ENCODE measurements at regions not wholly inside any gene's neighbourhood (a gene's known extent, or its start where the extent isn't known, plus 50 kb on each side); places are given as distances from the start of the nearest gene placed in this dataset.

GRCh38 chr14:58721723-58722122 is 84.0 kb downstream of the DACT1 start:
- TF ChIP-seq POLR2A (IDR thresholded peaks at IDR 0.05) (no peak), CTCF (IDR thresholded peaks at IDR 0.05) (no peak)
- no peaks in the 10 kb centered on the region for H3K4me1 ChIP-seq (replicated peaks in 1 of 2)
- WGBS, 4 donors: 89 to 98% (median 93%) methylated on average over 3 of the region's 3 CpGs
- H3K4me3 ChIP-seq: no peak overlapping the region
- no peaks in the 10 kb centered on the region for H3K9me3 ChIP-seq (replicated peaks in 1 of 3)
- no peaks in the 10 kb centered on the region for H3K27me3 ChIP-seq
- no peak overlapping the region for H3K27ac ChIP-seq
- intact Hi-C loops (cut with DNase I): no loop called here
- no peak for DNase-seq
- H3K36me3 ChIP-seq (replicated peaks in 1 of 2): no peaks in the 10 kb centered on the region

- no peaks in the 10 kb centered on the region for H3K4me1 ChIP-seq (replicated peaks in 1 of 2)
- intact Hi-C loops (cut with DNase I): no loop called here
- no peak overlapping the region for H3K27ac ChIP-seq
- 60 to 68% (median 65%) methylated on average over 4 of the region's 4 CpGs for WGBS, 4 donors
- no peak overlapping the region for H3K4me3 ChIP-seq
- no peaks in the 10 kb centered on the region for H3K9me3 ChIP-seq (replicated peaks in 1 of 3)
- H3K36me3 ChIP-seq (replicated peaks in 1 of 2): no peaks in the 10 kb centered on the region
- H3K27me3 ChIP-seq: no peaks in the 10 kb centered on the region
- DNase-seq: no peak
- no peak for TF ChIP-seq POLR2A (IDR thresholded peaks at IDR 0.05)
- TF ChIP-seq CTCF (IDR thresholded peaks at IDR 0.05): no peak
Measured at GRCh38 chr14:58722441-58722840, 84.7 kb downstream of the DACT1 start.

- Histone ChIP-seq H3K4me3 (no peak overlapping the region), H3K9me3 (replicated peaks in 1 of 3) (no peaks in the 10 kb centered on the region), H3K36me3 (replicated peaks in 1 of 2) (no peaks in the 10 kb centered on the region), H3K27ac (no peak overlapping the region), H3K27me3 (no peaks in the 10 kb centered on the region), H3K4me1 (replicated peaks in 1 of 2) (no peaks in the 10 kb centered on the region)
- DNase-seq: no peak
- no peak for TF ChIP-seq CTCF (IDR thresholded peaks at IDR 0.05)
- TF ChIP-seq POLR2A (IDR thresholded peaks at IDR 0.05): no peak
- intact Hi-C loops (cut with DNase I): no loop called here
- 57 to 65% (median 61%) methylated on average over 2 of the region's 2 CpGs for WGBS, 4 donors
Measured at GRCh38 chr14:58724206-58724605, 86.4 kb downstream of the DACT1 start.

- no peaks in the 10 kb centered on the region for H3K4me1 ChIP-seq (replicated peaks in 1 of 2)
- no peak overlapping the region for H3K27ac ChIP-seq
- TF ChIP-seq CTCF (IDR thresholded peaks at IDR 0.05): no peak
- TF ChIP-seq POLR2A (IDR thresholded peaks at IDR 0.05): no peak
- no peaks in the 10 kb centered on the region for H3K27me3 ChIP-seq
- H3K36me3 ChIP-seq (replicated peaks in 1 of 2): no peaks in the 10 kb centered on the region
- intact Hi-C loops (cut with DNase I): no loop called here
- no peak overlapping the region for H3K4me3 ChIP-seq
- WGBS, 4 donors: 84 to 93% (median 87%) methylated on average over 1 of the region's 1 CpG
- DNase-seq: no peak
- H3K9me3 ChIP-seq (replicated peaks in 1 of 3): no peaks in the 10 kb centered on the region
Measured at GRCh38 chr14:58724702-58725101, 86.9 kb downstream of the DACT1 start.

All from adrenal gland (tissue), 9 donors.